ENCODE measurements at regions not wholly inside any gene's neighbourhood (a gene's known extent, or its start where the extent isn't known, plus 50 kb on each side); places are given as distances from the start of the nearest gene placed in this dataset.
"Not testable (repeated sequence)": the region's sequence is repeated elsewhere in the genome, so short reads cannot be mapped to it uniquely, and the experiment has no call there.

GRCh38 chr2:146544701-146545100 is 1300.1 kb upstream of the ACVR2A start:
- no peak for DNase-seq (ENCODE audit: low spot score)

GRCh38 chr2:146541896-146542295 is 1302.9 kb upstream of the ACVR2A start:
- DNase-seq (ENCODE audit: low spot score), result no peak

- no peak for DNase-seq (ENCODE audit: low spot score)
Measured at GRCh38 chr2:146540271-146540932, 1304.4 kb upstream of the ACVR2A start.

GRCh38 chr2:146539739-146540138 is 1305.1 kb upstream of the ACVR2A start:
- DNase-seq (ENCODE audit: low spot score), result not testable (repeated sequence)

DNA sequence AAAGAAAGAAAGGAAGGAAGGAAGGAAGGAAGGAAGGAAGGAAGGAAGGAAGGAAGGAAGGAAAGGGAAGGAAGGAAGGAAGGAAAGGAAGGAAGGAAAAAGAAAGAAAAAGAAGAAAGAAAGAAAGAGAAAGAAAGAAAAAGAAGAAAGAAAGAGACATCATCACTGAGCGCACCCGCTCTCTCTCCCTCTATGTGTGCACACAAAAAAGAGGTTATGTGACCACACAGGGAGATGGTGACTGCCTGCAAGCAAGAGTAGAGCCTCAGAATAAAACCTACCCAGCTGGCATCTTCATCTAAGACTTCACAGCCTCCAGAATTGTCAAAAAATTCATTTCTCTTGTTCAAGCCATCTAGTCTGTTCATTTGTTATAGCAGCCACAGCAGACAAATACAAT is 1307.4 kb upstream of the ACVR2A start:
- DNase-seq (ENCODE audit: low spot score), result no peak

GRCh38 chr2:146532509-146533147 is 1312.2 kb upstream of the ACVR2A start:
- DNase-seq (ENCODE audit: low spot score), result no peak

DNA sequence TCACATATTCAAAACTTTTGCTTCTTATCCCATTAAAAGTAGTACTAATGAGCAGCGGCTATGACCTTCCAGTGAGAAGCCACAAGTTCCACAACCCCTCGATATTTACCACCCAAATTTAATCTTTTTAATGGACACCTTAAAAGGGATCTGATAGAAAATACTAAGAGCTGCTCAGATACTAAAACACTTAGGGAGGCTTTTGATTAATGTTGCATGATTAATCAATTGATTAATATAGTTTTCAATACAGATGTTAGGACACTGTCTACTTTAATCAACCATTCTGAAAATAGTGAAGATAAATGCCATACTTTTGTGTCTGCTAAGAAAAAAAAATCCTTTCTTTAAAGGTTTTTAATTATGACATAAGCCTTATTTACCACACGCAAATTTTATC is 1312.8 kb upstream of the ACVR2A start:
- DNase-seq (ENCODE audit: low spot score), result no peak

GRCh38 chr2:146530886-146531285 is 1313.9 kb upstream of the ACVR2A start:
- DNase-seq (ENCODE audit: low spot score), result no peak

GRCh38 chr2:146527166-146527565 is 1317.7 kb upstream of the ACVR2A start:
- no peak for DNase-seq (ENCODE audit: low spot score)

DNA sequence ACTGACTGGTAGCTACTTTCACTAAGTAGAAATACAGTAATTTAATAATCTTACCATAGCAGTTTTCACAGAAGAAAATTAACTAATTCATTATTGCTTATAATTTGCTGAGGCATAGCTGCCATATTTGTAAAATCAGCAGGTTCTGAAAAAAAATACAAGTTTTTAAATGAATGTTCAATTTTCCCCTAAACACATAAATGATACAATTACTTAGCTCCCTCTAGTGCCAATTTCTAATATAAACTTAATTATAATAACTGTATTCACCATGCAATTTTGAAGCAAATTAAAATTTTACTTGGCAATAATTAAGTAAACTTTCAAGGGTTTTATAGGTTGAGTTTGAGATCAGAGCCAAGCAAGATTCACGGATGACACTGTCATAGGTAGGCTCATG is 1321.6 kb upstream of the ACVR2A start:
- DNase-seq (ENCODE audit: low spot score), result no peak

DNA sequence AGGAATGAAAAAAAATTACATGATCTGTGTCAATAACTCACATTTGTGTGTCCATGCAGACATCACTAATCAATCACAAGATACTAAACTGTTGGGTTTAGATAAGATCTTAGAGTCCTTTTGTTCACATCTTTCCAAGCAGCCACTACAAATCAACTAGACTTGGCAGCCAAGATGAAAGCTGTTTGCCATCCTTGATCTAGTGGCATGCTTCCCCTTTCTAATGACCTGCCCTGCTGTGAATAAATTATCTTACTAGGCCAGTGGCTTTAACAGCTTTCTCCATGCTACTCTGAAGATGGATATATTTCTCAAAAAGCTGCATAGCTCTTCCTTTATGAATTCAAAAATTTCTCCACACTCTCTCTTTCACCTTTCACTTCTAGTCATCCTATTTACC is 1338.0 kb upstream of the ACVR2A start:
- no peak for DNase-seq (ENCODE audit: low spot score)

DNA sequence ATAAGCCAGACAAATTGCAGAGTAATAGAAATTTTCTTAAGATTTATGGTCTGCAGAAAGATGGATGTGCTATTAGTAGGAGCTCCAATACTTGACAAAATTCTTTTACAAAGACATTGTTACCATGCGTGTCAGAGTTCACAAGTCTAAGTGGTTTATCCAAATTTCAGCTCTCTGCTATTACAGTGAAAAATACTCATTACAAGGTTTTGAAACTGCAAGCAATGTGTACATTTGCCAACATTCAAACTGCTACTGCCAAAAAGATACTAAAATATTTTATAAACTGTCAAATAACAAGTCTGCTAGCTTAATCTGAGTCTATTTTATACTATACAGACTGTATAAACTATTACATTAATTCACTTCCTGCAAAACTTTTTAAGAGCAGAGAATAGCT is 1341.5 kb upstream of the ACVR2A start:
- DNase-seq (ENCODE audit: low spot score), result no peak

DNA sequence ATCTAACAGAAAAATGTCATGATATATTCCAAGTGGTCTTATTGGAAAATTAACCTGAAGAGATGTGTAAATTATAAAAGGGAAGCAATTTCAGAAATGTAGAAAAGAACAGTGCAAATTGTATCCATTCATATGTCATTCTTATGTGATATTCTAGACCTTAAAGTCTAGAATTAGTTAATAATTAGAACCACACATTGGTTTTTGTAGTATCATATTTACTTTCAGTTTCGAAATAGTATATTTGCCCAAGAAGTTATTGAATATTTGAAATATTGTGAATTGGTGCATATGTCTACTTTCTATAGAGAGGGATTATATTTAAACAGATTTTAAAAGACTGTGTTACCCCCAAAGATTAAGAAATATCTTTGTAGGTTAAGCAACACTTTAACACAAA is 1348.6 kb upstream of the ACVR2A start:
- no peak for DNase-seq (ENCODE audit: low spot score)

DNA sequence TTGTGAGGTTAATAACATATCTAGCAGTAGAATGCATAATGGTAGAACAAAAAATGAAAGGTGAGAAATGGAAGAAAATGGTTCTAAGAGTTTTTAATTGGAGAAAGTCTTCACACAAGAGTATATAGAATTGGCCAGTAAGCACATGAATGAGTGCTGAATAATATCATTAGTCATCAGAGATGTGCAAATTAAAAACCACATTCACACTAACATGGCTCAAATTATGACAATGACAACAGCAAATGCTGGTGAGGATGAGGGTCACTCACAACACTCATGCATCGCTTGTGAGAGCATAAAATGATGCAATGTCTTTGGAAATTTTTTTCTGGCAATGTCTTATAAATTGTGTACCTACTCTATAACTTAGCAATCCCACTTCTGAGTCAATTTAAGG is 1355.4 kb upstream of the ACVR2A start:
- no peak for DNase-seq (ENCODE audit: low spot score)

DNA sequence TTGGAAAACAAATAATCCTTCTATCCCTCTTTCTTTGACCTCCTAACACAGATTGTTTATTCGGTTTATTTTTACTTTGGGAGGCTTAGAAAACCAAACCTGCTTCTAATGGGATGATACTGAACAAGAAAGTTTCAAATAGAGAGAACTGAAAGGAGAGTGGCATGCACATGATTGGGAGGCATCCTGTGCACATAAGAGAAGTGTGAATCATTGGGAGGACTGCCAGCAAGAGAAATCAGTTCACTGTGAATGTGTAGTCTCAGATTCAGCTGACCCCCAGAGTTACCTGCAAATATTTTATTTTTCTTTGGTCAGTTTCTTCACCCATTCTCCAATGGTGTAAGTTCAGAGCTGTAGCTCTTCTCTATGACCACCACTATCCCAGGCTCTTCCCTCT is 1363.2 kb upstream of the ACVR2A start:
- no peak for DNase-seq (ENCODE audit: low spot score)

GRCh38 chr2:146477383-146477782 is 1367.4 kb upstream of the ACVR2A start:
- no peak for DNase-seq (ENCODE audit: low spot score)

DNA sequence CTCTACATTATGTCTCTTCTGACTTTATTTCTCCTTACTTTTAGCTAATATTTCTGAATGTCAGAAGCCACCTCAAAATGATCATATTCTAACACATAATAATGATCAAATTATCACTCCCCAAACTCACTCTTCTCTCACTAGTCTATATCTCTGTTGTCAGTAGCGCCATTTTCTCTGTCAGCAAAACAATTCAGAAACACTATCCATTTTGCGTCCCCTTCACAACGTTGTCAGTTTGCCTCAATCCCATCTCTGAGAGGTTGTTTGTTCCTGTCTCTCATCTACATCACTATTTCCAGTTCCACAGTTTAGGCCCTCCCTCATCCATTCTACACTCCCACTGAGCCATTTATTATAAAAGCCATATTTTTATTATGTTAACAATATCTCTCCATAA is 1376.3 kb upstream of the ACVR2A start:
- no peak for DNase-seq (ENCODE audit: low spot score)

DNA sequence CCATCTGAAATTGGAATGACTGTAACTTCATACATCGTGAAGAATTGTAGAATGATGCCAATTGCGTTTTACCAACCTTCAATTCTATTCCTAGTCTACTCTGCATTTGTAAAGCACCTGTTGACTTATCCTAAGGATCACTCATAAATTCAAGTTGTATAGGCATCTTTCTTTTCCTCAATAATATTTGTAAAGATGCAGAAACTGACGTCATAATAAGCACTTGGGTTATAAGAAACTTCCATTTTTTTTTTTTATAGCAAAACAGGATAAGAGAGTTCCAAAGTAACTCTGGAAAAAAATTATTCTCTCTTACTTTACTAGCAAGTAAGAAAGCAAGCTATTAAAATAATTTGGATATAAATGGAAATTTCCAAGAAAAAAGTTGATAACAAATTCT is 1377.4 kb upstream of the ACVR2A start:
- DNase-seq (ENCODE audit: low spot score), result no peak

DNA sequence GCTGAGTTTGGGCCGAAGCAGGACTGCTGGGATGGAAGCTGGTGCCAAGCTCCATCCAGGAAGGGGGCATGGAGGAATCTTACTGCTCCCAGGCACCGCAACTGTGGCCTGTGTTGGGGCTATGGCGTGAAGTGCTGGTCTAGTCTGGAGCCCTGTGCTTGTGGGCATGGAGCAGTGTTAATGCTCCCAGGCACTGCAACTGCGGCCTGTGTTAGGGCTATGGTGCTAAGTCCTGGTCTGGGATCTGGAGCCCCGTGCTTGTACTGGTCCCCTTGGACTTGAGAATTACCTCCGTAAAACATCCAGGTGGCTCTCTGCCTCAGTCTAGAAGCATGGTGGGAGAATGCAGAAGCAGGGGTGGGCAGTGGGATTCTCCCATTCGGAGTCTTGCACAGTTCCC is 1379.4 kb upstream of the ACVR2A start:
- DNase-seq (ENCODE audit: low spot score), result no peak

DNA sequence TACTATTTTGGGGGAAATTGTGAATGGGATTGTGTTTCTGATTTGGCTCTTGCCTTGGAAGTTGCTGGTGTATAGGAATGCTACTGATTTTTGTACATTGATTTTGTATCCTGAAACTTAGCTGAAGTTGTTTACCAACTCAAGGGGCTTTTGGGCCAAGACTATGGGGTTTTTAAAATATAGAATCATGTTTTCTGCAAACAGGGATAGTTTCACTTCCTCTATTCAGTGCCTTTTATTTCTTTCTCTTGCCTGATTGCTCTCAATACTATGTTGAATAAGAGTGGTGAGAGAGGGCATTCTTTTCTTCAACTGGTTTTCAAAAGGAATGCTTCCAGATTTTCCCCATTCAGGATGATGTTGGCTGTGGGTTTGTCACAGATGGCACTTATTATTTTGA is 1383.8 kb upstream of the ACVR2A start:
- no peak for DNase-seq (ENCODE audit: low spot score)

DNA sequence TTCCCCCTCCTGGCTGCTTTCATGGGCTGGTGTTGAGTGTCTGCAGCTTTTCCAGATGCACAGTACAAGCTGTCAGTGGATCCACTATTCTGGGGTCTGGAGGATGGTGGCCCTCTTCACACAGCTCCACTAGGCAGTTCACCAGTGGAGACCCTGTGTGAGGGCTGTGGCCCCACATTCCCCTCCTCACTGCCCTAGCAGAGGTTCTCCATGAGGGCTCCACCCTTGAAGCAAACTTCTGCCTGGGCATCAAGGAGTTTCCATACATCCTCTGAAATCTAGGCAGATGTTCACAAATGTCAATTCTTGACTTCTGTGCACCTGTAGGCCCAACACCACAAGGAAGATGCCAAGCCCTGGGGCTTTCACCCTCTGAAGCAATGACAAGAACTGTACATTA is 1386.2 kb upstream of the ACVR2A start:
- no peak for DNase-seq (ENCODE audit: low spot score)

GRCh38 chr2:146457221-146457620 is 1387.6 kb upstream of the ACVR2A start:
- DNase-seq (ENCODE audit: low spot score), result no peak

GRCh38 chr2:146455325-146455724 is 1389.5 kb upstream of the ACVR2A start:
- no peak for DNase-seq (ENCODE audit: low spot score)

Measured in mesenteric fat pad (tissue), 1 donor.